ENCODE measurements at regions not wholly inside any gene's neighbourhood (a gene's known extent, or its start where the extent isn't known, plus 50 kb on each side); places are given as distances from the start of the nearest gene placed in this dataset.

GRCh38 chr13:59478908-59479307 is 684.8 kb downstream of the DIAPH3 start:
- no peak for DNase-seq (ENCODE audit: low read depth, low spot score)

- DNase-seq (ENCODE audit: low read depth, low spot score): peak; percentile 84
These were observed 684.1 kb downstream of the DIAPH3 start for GRCh38 chr13:59479629-59480028.

- DNase-seq (ENCODE audit: low read depth, low spot score): no peak
These were observed 683.1 kb downstream of the DIAPH3 start for GRCh38 chr13:59480396-59481259.

- DNase-seq (ENCODE audit: low read depth, low spot score): no peak
These were observed 680.1 kb downstream of the DIAPH3 start for GRCh38 chr13:59483501-59484145.

- no peak for DNase-seq (ENCODE audit: low read depth, low spot score)
These were observed 675.8 kb downstream of the DIAPH3 start for GRCh38 chr13:59487883-59488282.

- DNase-seq (ENCODE audit: low read depth, low spot score): no peak
These were observed 675.3 kb downstream of the DIAPH3 start for GRCh38 chr13:59488436-59488835.

GRCh38 chr13:59490651-59491050 is 673.1 kb downstream of the DIAPH3 start:
- no peak for DNase-seq (ENCODE audit: low read depth, low spot score)

GRCh38 chr13:59492030-59492636 is 671.6 kb downstream of the DIAPH3 start:
- DNase-seq (ENCODE audit: low read depth, low spot score): no peak

- DNase-seq (ENCODE audit: low read depth, low spot score): no peak
These were observed 670.2 kb downstream of the DIAPH3 start for GRCh38 chr13:59493436-59493965.

GRCh38 chr13:59494151-59494550 is 669.6 kb downstream of the DIAPH3 start:
- DNase-seq (ENCODE audit: low read depth, low spot score): no peak

GRCh38 chr13:59494560-59494970 is 669.2 kb downstream of the DIAPH3 start:
- DNase-seq (ENCODE audit: low read depth, low spot score): no peak

- DNase-seq (ENCODE audit: low read depth, low spot score): no peak
These were observed 668.4 kb downstream of the DIAPH3 start for GRCh38 chr13:59495299-59495698.

- DNase-seq (ENCODE audit: low read depth, low spot score): no peak
These were observed 667.7 kb downstream of the DIAPH3 start for GRCh38 chr13:59495936-59496512.

- no peak for DNase-seq (ENCODE audit: low read depth, low spot score)
These were observed 666.0 kb downstream of the DIAPH3 start for GRCh38 chr13:59497621-59498247.

- no peak for DNase-seq (ENCODE audit: low read depth, low spot score)
These were observed 662.7 kb downstream of the DIAPH3 start for GRCh38 chr13:59501004-59501403.

- DNase-seq (ENCODE audit: low read depth, low spot score): no peak
These were observed 659.3 kb downstream of the DIAPH3 start for GRCh38 chr13:59504407-59504806.

GRCh38 chr13:59510386-59510785 is 653.3 kb downstream of the DIAPH3 start:
- DNase-seq (ENCODE audit: low read depth, low spot score): no peak

GRCh38 chr13:59513686-59514085 is 650.0 kb downstream of the DIAPH3 start:
- DNase-seq (ENCODE audit: low read depth, low spot score): no peak

- no peak for DNase-seq (ENCODE audit: low read depth, low spot score)
These were observed 649.4 kb downstream of the DIAPH3 start for GRCh38 chr13:59514316-59514715.

GRCh38 chr13:59519819-59520218 is 643.9 kb downstream of the DIAPH3 start:
- no peak for DNase-seq (ENCODE audit: low read depth, low spot score)

GRCh38 chr13:59521549-59521948 is 642.2 kb downstream of the DIAPH3 start:
- DNase-seq (ENCODE audit: low read depth, low spot score): no peak

GRCh38 chr13:59522652-59523051 is 641.1 kb downstream of the DIAPH3 start:
- DNase-seq (ENCODE audit: low read depth, low spot score): no peak

Data from iPS DF 19.7 (cell line).